Astrocyte (in vitro differentiated cells and primary cell): ENCODE measurements at regions not wholly inside any gene's neighbourhood (a gene's known extent, or its start where the extent isn't known, plus 50 kb on each side); places are given as distances from the start of the nearest gene placed in this dataset.
A peak's percentile ranks its signal among the peaks of the same experiment; 100 is the strongest.

Source experiments
- DNase-seq: peaks from one replicate; pipeline ENCODE4 v3.0.0-alpha.2; 2010; ENCODE audit warnings: low read depth
- FAIRE-seq: peaks from 2 replicates; lab custom pipeline; 2011; peaks lifted over from hg19 to GRCh38; lab: Jason Lieb, UNC
- H2AFZ ChIP-seq: 2 replicates; pipeline ENCODE4 v1.6.0; 2012; ENCODE audit warnings: low read depth, low read length, inconsistent platforms
- H3K27ac ChIP-seq: 2 replicates; pipeline ENCODE4 v1.5.1; 2011; ENCODE audit warnings: low read depth, low read length, inconsistent platforms
- H3K27me3 ChIP-seq: 2 replicates; pipeline ENCODE4 v1.6.0; 2011; ENCODE audit warnings: low read length, inconsistent platforms; ENCODE audit not compliant: insufficient read depth
- H3K36me3 ChIP-seq: 2 replicates; pipeline ENCODE4 v1.5.1; 2011; ENCODE audit warnings: low read length, inconsistent platforms; ENCODE audit not compliant: insufficient read depth
- H3K4me1 ChIP-seq: 2 replicates; pipeline ENCODE4 v1.5.1; 2011; ENCODE audit warnings: low read length, inconsistent platforms; ENCODE audit not compliant: insufficient read depth
- H3K4me2 ChIP-seq: 2 replicates; pipeline ENCODE4 v1.6.0; 2012; ENCODE audit warnings: low read length, inconsistent platforms
- H3K4me3 ChIP-seq: 2 replicates; pipeline ENCODE4 v1.5.1; 2011; ENCODE audit warnings: low read depth, mild to moderate bottlenecking, low read length, inconsistent platforms; ENCODE audit not compliant: insufficient read depth
- H3K79me2 ChIP-seq: 2 replicates; pipeline ENCODE4 v1.6.0; 2012; ENCODE audit warnings: mild to moderate bottlenecking, low read length, inconsistent platforms; ENCODE audit not compliant: insufficient read depth
- H3K9ac ChIP-seq: 2 replicates; pipeline ENCODE4 v1.6.0; 2012; ENCODE audit warnings: mild to moderate bottlenecking, low read length, inconsistent platforms
- H3K9me3 ChIP-seq: 2 replicates; pipeline ENCODE4 v1.5.1; 2012; ENCODE audit warnings: low read depth, mild to moderate bottlenecking, low read length, inconsistent platforms; ENCODE audit not compliant: insufficient read depth
- H4K20me1 ChIP-seq: 2 replicates; pipeline ENCODE4 v1.6.0; 2012; ENCODE audit warnings: low read length, inconsistent platforms; ENCODE audit not compliant: insufficient read depth
- H3K27ac Mint-ChIP-seq: one replicate; pipeline ENCODE4 v1.8.0; 2021; ENCODE audit warnings: mild to moderate bottlenecking, mixed read lengths; ENCODE audit not compliant: unreplicated experiment
- H3K27me3 Mint-ChIP-seq: one replicate; pipeline ENCODE4 v1.8.0; 2021; ENCODE audit warnings: low read depth, mixed read lengths; ENCODE audit not compliant: unreplicated experiment
- H3K36me3 Mint-ChIP-seq: one replicate; pipeline ENCODE4 v1.8.0; 2021; ENCODE audit warnings: low read depth, mixed read lengths; ENCODE audit not compliant: unreplicated experiment
- H3K4me1 Mint-ChIP-seq: one replicate; pipeline ENCODE4 v1.8.0; 2021; ENCODE audit warnings: low read depth, mixed read lengths; ENCODE audit not compliant: unreplicated experiment
- H3K4me3 Mint-ChIP-seq: one replicate; pipeline ENCODE4 v1.8.0; 2021; ENCODE audit warnings: mild to moderate bottlenecking, moderate library complexity, mixed read lengths; ENCODE audit not compliant: unreplicated experiment
- H3K9me3 Mint-ChIP-seq: one replicate; pipeline ENCODE4 v1.8.0; 2021; ENCODE audit warnings: mild to moderate bottlenecking, mixed read lengths; ENCODE audit not compliant: unreplicated experiment
- CTCF ChIP-seq: IDR thresholded peaks from 2 replicates; pipeline ENCODE4 v1.5.1; 2011; ENCODE audit warnings: low read depth, mild to moderate bottlenecking, inconsistent platforms, low read length, moderate library complexity; ENCODE audit not compliant: insufficient read depth
- EZH2 ChIP-seq: IDR thresholded peaks from 2 replicates; pipeline ENCODE4 v1.6.1; 2012; ENCODE audit warnings: mild to moderate bottlenecking, low read length, inconsistent platforms; ENCODE audit not compliant: insufficient read depth

DNA sequence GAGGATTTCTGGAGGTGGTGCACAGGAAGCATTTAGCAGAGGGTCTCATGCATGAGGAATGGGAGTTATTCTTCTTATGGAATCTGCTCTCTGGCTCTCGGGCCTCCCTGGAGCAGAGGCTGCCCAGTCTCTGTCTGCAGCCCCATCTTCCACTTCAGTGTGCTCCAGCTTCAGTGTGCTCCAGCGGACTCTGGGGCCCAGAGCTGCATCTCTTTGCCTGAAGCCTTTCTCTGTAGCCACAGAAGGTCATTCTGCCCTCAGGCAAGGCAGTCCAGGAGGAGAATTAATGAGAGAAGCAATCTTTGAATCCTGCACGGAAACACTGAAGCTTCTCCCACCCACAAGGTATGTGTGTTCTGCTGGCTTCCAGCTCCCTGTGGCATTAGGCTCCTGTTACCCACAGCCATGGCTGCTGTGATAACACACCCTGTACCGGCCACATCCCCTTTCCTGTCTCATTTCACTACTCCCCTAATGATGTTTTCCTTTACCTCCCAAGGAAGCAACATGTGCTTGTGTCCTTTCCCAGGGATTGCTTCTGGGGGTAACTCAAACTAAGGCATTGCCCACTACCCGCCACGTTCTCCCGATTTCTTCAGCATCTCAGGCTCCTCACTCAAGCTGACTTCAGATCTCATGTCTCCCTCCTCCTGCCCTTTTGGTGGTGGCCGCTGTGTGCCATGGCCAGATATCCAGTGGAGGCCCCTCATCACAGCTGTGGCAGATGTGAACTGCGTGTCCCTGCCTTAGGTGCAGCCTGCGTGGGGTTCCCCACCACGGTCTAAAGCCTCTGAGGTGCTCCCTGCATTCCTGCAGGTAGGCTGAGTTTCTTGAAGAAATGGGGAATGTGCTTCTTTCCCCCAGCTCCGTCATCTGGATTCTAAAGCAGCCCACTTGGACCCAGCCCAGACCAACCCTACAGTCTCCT lies 181.2 kb upstream of the GALNT2 start:
- no peaks in the 10 kb centered on the region for H4K20me1 ChIP-seq
- FAIRE-seq (no peak), DNase-seq (no peak)
- H3K4me2 ChIP-seq: no peak overlapping the region
- Mint-ChIP-seq H3K4me1 (no peaks in the 10 kb centered on the region), H3K27me3 (peaks cover 15% of the 10 kb centered on the region), H3K27ac (no peak overlapping the region), H3K4me3 (peak overlapping the region; percentile 68), H3K9me3 (peaks cover 18% of the 10 kb centered on the region), H3K36me3 (peaks cover 3% of the 10 kb centered on the region)
- H3K4me1 ChIP-seq: no peaks in the 10 kb centered on the region
- H3K4me3 ChIP-seq: no peak overlapping the region
- H3K27ac ChIP-seq: no peak overlapping the region
- no peaks in the 10 kb centered on the region for H3K79me2 ChIP-seq
- no peak overlapping the region for H3K9ac ChIP-seq
- H3K36me3 ChIP-seq: no peaks in the 10 kb centered on the region
- no peaks in the 10 kb centered on the region for H3K9me3 ChIP-seq
- peaks cover 6% of the 10 kb centered on the region for H3K27me3 ChIP-seq
- TF ChIP-seq EZH2 (no peak), CTCF (no peak)
- no peak overlapping the region for H2AFZ ChIP-seq

DNA sequence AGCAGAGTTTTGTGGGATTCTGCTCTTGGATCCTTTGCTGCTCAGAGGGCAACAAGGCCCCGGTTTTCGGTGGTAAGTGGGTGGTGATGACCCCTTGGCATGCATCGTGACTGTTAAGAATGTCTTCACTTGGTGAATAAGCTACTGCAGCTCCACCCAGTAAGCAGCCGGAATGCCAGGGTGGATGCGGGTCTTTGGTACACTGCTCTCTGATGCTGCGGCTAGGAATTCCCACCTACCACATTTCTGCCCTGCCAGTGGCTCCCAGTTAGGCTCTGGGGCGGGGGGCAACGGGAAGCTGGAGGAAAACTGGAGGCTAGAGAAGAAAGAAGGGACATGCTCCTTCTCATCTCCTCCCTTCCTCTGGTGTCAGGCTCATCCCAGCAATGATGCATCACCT lies 180.4 kb upstream of the GALNT2 start:
- H3K36me3 Mint-ChIP-seq: peaks cover 3% of the 10 kb centered on the region
- H3K9ac ChIP-seq: no peak overlapping the region
- no peaks in the 10 kb centered on the region for H3K9me3 ChIP-seq
- peaks cover 5% of the 10 kb centered on the region for H3K27me3 ChIP-seq
- no peaks in the 10 kb centered on the region for H3K4me1 Mint-ChIP-seq
- H3K27me3 Mint-ChIP-seq: peaks cover 15% of the 10 kb centered on the region
- no peak overlapping the region for H3K27ac ChIP-seq
- no peaks in the 10 kb centered on the region for H3K36me3 ChIP-seq
- FAIRE-seq (no peak), DNase-seq (no peak)
- H3K79me2 ChIP-seq: no peaks in the 10 kb centered on the region
- H3K27ac Mint-ChIP-seq: no peak overlapping the region
- H3K4me1 ChIP-seq: no peaks in the 10 kb centered on the region
- no peak overlapping the region for H3K4me2 ChIP-seq
- TF ChIP-seq CTCF (no peak), EZH2 (no peak)
- H3K9me3 Mint-ChIP-seq: peaks cover 18% of the 10 kb centered on the region
- no peak overlapping the region for H3K4me3 ChIP-seq
- no peak overlapping the region for H3K4me3 Mint-ChIP-seq
- no peak overlapping the region for H2AFZ ChIP-seq
- H4K20me1 ChIP-seq: no peaks in the 10 kb centered on the region
